WTC11 (cell line): ENCODE measurements at regions not wholly inside any gene's neighbourhood (a gene's known extent, or its start where the extent isn't known, plus 50 kb on each side); places are given as distances from the start of the nearest gene placed in this dataset.

Source experiments
- ATAC-seq: fragments of 200-7000 bp; cut with Tn5 transposase; 2 replicates; pipeline ENCODE4 v1.10.0; 2021; ENCODE audit warnings: mild to moderate bottlenecking, moderate library complexity
- CTCF ChIA-PET: fragments of 300-600 bp; sonication (Branson Sonifier 250); formaldehyde crosslinking; loops from one replicate; lab custom pipeline; 2021; ENCODE audit warnings: antibody characterized with exemption; lab: Charles Lee
- POLR2A ChIA-PET: fragments of 350-600 bp; sonication (Branson Sonifier 250); formaldehyde crosslinking; loops from one replicate; lab custom pipeline; 2021; ENCODE audit warnings: antibody characterized with exemption; lab: Charles Lee
- DNase-seq: peaks from one replicate; pipeline ENCODE4 v3.0.0; 2021; ENCODE audit warnings: low spot score
- H3K27ac Mint-ChIP-seq: 2 replicates; pipeline ENCODE4 v1.8.0; 2021; ENCODE audit warnings: mixed read lengths
- H3K27me3 Mint-ChIP-seq: 2 replicates; pipeline ENCODE4 v1.8.0; 2021; ENCODE audit warnings: low read depth, mild to moderate bottlenecking, moderate library complexity, mixed read lengths
- H3K36me3 Mint-ChIP-seq: 2 replicates; pipeline ENCODE4 v1.8.0; 2021; ENCODE audit warnings: mixed read lengths
- H3K4me1 Mint-ChIP-seq: 2 replicates; pipeline ENCODE4 v1.8.0; 2022; ENCODE audit warnings: mixed read lengths
- H3K4me3 Mint-ChIP-seq: 2 replicates; pipeline ENCODE4 v1.8.0; 2021; ENCODE audit warnings: mild to moderate bottlenecking, moderate library complexity, mixed read lengths
- H3K9me3 Mint-ChIP-seq: 2 replicates; pipeline ENCODE4 v1.8.0; 2021; ENCODE audit warnings: mixed read lengths
- CREM ChIP-seq: sonication (generic); formaldehyde crosslinking; IDR thresholded peaks from 2 replicates; pipeline ENCODE4 v1.8.1; 2022; ENCODE audit warnings: mild to moderate bottlenecking, missing genetic modification reagents, moderate library complexity
- GRHL2 ChIP-seq: fragments of 250-450 bp; sonication (Bioruptor Pico); IDR thresholded peaks from 2 replicates; pipeline ENCODE4 v1.8.0; 2022; ENCODE audit warnings: mild to moderate bottlenecking, moderate library complexity; ENCODE audit not compliant: insufficient replicate concordance, severe bottlenecking
- JAZF1 ChIP-seq: fragments of 250-450 bp; sonication (Bioruptor Pico); IDR thresholded peaks from 2 replicates; pipeline ENCODE4 v1.9.0; 2021; ENCODE audit warnings: moderate library complexity, mild to moderate bottlenecking, inconsistent platforms
- NR1H2 ChIP-seq: sonication (generic); formaldehyde crosslinking; IDR thresholded peaks from 2 replicates; pipeline ENCODE4 v1.9.0; 2021; ENCODE audit warnings: mild to moderate bottlenecking, moderate library complexity, missing genetic modification reagents
- TP53 ChIP-seq: sonication (generic); formaldehyde crosslinking; IDR thresholded peaks from 2 replicates; pipeline ENCODE4 v1.8.1; 2023; ENCODE audit warnings: mild to moderate bottlenecking, missing genetic modification reagents
- ZNF232 ChIP-seq: sonication (generic); formaldehyde crosslinking; IDR thresholded peaks from 2 replicates; pipeline ENCODE4 v1.8.0; 2022; ENCODE audit warnings: mild to moderate bottlenecking, missing genetic modification reagents
- ZNF263 ChIP-seq: sonication (generic); formaldehyde crosslinking; IDR thresholded peaks from 2 replicates; pipeline ENCODE4 v1.8.1; 2022; ENCODE audit warnings: low read depth, mild to moderate bottlenecking, moderate library complexity, missing genetic modification reagents
- ZNF396 ChIP-seq: fragments of 250-450 bp; sonication (Bioruptor Pico); IDR thresholded peaks from 2 replicates; pipeline ENCODE4 v1.8.0; 2021; ENCODE audit warnings: mild to moderate bottlenecking, moderate library complexity, borderline replicate concordance
- TF ChIP-seq, protein P1 (sequence below): fragments of 250-450 bp; sonication (Bioruptor Pico); IDR thresholded peaks from 2 replicates; pipeline ENCODE4 v1.9.0; 2021; ENCODE audit warnings: mild to moderate bottlenecking, borderline replicate concordance
- TF ChIP-seq, protein P2 (sequence below): sonication (generic); formaldehyde crosslinking; IDR thresholded peaks from 2 replicates; pipeline ENCODE4 v1.8.1; 2023; ENCODE audit warnings: mild to moderate bottlenecking, missing genetic modification reagents, moderate library complexity
- TF ChIP-seq, protein P3 (sequence below): sonication (generic); formaldehyde crosslinking; IDR thresholded peaks from 2 replicates; pipeline ENCODE4 v1.8.0; 2022; ENCODE audit warnings: missing genetic modification reagents
- TF ChIP-seq, protein P4 (sequence below): sonication (generic); formaldehyde crosslinking; IDR thresholded peaks from 2 replicates; pipeline ENCODE4 v1.8.0; 2023; ENCODE audit warnings: missing genetic modification reagents, mild to moderate bottlenecking, borderline replicate concordance
- TF ChIP-seq, protein P5 (sequence below): fragments of 250-450 bp; sonication (Bioruptor Pico); conservative IDR thresholded peaks from 2 replicates; pipeline ENCODE4 v1.9.0; 2021; ENCODE audit warnings: mild to moderate bottlenecking
- TF ChIP-seq, protein P6 (sequence below): sonication (generic); formaldehyde crosslinking; IDR thresholded peaks from 2 replicates; pipeline ENCODE4 v1.8.0; 2022; ENCODE audit warnings: mild to moderate bottlenecking, missing genetic modification reagents
- TF ChIP-seq, protein P7 (sequence below): sonication (generic); formaldehyde crosslinking; IDR thresholded peaks from 2 replicates; pipeline ENCODE4 v1.8.1; 2023; ENCODE audit warnings: mild to moderate bottlenecking, missing genetic modification reagents

DNA sequence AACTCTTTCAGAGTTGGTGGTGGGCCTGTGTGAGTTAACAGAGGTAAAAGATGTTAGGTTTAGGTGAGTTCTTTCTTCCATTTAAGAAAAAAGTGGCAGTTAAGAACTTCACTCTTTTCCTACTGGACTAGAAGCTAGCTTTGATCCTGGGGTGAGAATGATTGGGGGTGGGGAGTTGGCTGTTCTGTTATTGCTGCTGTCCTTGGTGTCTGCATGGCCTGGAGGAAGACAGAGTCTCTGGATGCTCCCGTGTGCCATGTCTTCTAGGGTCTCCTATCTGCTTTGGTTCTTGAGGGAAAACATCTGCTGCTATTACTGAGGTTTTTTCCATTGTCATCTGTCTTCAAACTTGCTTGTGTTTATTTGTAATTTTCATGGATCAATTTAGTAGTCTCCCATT lies 275.7 kb downstream of the HLX start (continued):
- TF ChIP-seq, protein P1, sequence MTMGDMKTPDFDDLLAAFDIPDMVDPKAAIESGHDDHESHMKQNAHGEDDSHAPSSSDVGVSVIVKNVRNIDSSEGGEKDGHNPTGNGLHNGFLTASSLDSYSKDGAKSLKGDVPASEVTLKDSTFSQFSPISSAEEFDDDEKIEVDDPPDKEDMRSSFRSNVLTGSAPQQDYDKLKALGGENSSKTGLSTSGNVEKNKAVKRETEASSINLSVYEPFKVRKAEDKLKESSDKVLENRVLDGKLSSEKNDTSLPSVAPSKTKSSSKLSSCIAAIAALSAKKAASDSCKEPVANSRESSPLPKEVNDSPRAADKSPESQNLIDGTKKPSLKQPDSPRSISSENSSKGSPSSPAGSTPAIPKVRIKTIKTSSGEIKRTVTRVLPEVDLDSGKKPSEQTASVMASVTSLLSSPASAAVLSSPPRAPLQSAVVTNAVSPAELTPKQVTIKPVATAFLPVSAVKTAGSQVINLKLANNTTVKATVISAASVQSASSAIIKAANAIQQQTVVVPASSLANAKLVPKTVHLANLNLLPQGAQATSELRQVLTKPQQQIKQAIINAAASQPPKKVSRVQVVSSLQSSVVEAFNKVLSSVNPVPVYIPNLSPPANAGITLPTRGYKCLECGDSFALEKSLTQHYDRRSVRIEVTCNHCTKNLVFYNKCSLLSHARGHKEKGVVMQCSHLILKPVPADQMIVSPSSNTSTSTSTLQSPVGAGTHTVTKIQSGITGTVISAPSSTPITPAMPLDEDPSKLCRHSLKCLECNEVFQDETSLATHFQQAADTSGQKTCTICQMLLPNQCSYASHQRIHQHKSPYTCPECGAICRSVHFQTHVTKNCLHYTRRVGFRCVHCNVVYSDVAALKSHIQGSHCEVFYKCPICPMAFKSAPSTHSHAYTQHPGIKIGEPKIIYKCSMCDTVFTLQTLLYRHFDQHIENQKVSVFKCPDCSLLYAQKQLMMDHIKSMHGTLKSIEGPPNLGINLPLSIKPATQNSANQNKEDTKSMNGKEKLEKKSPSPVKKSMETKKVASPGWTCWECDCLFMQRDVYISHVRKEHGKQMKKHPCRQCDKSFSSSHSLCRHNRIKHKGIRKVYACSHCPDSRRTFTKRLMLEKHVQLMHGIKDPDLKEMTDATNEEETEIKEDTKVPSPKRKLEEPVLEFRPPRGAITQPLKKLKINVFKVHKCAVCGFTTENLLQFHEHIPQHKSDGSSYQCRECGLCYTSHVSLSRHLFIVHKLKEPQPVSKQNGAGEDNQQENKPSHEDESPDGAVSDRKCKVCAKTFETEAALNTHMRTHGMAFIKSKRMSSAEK (CRISPR knock-in tag) = no peak
- TF ChIP-seq TP53 (CRISPR knock-in tag) (no peak), CREM (CRISPR knock-in tag) (no peak), NR1H2 (CRISPR knock-in tag) (no peak)
- TF ChIP-seq, protein P2, sequence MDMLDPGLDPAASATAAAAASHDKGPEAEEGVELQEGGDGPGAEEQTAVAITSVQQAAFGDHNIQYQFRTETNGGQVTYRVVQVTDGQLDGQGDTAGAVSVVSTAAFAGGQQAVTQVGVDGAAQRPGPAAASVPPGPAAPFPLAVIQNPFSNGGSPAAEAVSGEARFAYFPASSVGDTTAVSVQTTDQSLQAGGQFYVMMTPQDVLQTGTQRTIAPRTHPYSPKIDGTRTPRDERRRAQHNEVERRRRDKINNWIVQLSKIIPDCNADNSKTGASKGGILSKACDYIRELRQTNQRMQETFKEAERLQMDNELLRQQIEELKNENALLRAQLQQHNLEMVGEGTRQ = no peak
- TF ChIP-seq, protein P3, sequence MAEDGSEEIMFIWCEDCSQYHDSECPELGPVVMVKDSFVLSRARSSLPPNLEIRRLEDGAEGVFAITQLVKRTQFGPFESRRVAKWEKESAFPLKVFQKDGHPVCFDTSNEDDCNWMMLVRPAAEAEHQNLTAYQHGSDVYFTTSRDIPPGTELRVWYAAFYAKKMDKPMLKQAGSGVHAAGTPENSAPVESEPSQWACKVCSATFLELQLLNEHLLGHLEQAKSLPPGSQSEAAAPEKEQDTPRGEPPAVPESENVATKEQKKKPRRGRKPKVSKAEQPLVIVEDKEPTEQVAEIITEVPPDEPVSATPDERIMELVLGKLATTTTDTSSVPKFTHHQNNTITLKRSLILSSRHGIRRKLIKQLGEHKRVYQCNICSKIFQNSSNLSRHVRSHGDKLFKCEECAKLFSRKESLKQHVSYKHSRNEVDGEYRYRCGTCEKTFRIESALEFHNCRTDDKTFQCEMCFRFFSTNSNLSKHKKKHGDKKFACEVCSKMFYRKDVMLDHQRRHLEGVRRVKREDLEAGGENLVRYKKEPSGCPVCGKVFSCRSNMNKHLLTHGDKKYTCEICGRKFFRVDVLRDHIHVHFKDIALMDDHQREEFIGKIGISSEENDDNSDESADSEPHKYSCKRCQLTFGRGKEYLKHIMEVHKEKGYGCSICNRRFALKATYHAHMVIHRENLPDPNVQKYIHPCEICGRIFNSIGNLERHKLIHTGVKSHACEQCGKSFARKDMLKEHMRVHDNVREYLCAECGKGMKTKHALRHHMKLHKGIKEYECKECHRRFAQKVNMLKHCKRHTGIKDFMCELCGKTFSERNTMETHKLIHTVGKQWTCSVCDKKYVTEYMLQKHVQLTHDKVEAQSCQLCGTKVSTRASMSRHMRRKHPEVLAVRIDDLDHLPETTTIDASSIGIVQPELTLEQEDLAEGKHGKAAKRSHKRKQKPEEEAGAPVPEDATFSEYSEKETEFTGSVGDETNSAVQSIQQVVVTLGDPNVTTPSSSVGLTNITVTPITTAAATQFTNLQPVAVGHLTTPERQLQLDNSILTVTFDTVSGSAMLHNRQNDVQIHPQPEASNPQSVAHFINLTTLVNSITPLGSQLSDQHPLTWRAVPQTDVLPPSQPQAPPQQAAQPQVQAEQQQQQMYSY (CRISPR knock-in tag) = no peak
- TF ChIP-seq, protein P4, sequence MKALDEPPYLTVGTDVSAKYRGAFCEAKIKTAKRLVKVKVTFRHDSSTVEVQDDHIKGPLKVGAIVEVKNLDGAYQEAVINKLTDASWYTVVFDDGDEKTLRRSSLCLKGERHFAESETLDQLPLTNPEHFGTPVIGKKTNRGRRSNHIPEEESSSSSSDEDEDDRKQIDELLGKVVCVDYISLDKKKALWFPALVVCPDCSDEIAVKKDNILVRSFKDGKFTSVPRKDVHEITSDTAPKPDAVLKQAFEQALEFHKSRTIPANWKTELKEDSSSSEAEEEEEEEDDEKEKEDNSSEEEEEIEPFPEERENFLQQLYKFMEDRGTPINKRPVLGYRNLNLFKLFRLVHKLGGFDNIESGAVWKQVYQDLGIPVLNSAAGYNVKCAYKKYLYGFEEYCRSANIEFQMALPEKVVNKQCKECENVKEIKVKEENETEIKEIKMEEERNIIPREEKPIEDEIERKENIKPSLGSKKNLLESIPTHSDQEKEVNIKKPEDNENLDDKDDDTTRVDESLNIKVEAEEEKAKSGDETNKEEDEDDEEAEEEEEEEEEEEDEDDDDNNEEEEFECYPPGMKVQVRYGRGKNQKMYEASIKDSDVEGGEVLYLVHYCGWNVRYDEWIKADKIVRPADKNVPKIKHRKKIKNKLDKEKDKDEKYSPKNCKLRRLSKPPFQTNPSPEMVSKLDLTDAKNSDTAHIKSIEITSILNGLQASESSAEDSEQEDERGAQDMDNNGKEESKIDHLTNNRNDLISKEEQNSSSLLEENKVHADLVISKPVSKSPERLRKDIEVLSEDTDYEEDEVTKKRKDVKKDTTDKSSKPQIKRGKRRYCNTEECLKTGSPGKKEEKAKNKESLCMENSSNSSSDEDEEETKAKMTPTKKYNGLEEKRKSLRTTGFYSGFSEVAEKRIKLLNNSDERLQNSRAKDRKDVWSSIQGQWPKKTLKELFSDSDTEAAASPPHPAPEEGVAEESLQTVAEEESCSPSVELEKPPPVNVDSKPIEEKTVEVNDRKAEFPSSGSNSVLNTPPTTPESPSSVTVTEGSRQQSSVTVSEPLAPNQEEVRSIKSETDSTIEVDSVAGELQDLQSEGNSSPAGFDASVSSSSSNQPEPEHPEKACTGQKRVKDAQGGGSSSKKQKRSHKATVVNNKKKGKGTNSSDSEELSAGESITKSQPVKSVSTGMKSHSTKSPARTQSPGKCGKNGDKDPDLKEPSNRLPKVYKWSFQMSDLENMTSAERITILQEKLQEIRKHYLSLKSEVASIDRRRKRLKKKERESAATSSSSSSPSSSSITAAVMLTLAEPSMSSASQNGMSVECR = no peak
- TF ChIP-seq, protein P5, sequence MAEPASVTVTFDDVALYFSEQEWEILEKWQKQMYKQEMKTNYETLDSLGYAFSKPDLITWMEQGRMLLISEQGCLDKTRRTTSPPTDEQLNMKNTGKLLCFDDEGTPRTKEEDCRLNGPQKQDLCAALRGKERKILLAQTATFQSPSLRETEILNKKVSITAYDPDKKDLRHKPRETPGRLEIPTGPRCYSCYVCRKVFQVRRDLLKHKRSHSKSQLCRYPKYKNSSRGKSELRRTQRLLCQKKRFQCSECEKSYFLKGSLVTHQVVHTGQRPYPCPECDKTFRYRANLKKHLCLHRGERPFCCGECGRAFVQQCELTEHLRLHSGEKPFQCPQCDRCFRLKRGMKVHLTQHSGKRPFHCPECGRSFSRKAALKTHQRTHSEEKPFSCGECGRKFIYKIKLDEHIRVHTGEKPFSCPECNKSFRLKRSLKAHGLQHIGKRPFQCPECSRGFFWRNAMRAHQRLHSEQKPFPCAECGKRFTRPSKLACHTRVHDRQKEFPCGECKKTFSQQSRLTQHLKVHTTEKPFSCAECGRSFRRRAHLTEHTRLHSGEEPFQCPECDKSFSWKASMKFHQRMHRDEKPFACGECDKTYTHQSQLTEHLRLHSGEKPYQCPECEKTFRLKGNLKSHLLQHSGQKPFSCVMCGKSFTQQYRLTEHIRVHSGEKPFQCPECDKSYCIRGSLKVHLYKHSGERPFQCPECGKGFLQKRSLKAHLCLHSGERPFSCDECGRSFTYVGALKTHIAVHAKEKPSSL = no peak

DNA sequence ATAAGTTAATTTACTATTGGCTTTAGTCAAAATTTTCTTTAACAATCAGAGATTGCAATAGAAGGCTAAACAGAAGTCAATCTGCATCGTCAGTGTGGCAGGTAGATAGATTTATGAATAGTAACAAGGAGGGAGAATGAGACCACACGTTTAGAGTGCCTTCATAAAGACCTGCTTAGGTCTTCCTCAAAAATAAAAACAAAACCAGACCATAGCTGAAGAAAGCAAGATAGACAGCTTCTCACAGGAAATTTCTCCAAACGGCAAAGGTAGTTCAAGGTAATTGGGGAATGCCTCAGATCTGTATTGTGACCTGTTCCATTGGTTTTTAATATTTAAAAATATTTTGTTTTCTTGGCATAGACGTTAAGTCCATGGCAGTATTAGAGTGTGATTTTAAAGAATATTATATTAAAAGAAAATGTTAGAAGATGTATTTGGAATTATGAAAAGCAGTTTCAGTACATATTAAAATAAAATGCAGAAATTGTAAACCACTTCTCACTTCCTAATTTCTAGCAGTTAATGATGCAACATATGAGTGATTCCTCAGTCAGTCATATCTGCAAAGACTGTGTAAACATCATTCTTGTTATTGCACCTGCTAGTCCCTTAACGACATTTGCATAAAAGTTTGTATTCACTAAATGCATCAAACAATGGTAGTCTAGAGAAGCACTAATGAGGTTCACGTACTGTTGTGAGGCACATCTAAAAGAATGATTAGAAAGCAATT lies 278.0 kb downstream of the HLX start:
- Mint-ChIP-seq H3K4me3 (no peak overlapping the region), H3K4me1 (peaks cover 14% of the 10 kb centered on the region), H3K27me3 (no peaks in the 10 kb centered on the region), H3K36me3 (no peaks in the 10 kb centered on the region), H3K27ac (no peak overlapping the region), H3K9me3 (no peaks in the 10 kb centered on the region)
- CTCF ChIA-PET = no interaction called here
- DNase-seq = no peak
- no peak for ATAC-seq
- POLR2A ChIA-PET = no interaction called here
- no peak for TF ChIP-seq GRHL2 (CRISPR knock-in tag)
- TF ChIP-seq ZNF232 (CRISPR knock-in tag) = no peak
- no peak for TF ChIP-seq ZNF396 (CRISPR knock-in tag)
- TF ChIP-seq, protein P6, sequence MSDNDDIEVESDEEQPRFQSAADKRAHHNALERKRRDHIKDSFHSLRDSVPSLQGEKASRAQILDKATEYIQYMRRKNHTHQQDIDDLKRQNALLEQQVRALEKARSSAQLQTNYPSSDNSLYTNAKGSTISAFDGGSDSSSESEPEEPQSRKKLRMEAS (CRISPR knock-in tag) = no peak
- TF ChIP-seq, protein P7, sequence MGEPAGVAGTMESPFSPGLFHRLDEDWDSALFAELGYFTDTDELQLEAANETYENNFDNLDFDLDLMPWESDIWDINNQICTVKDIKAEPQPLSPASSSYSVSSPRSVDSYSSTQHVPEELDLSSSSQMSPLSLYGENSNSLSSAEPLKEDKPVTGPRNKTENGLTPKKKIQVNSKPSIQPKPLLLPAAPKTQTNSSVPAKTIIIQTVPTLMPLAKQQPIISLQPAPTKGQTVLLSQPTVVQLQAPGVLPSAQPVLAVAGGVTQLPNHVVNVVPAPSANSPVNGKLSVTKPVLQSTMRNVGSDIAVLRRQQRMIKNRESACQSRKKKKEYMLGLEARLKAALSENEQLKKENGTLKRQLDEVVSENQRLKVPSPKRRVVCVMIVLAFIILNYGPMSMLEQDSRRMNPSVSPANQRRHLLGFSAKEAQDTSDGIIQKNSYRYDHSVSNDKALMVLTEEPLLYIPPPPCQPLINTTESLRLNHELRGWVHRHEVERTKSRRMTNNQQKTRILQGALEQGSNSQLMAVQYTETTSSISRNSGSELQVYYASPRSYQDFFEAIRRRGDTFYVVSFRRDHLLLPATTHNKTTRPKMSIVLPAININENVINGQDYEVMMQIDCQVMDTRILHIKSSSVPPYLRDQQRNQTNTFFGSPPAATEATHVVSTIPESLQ = no peak
- TF ChIP-seq ZNF263 (CRISPR knock-in tag) = no peak
- TF ChIP-seq JAZF1 (CRISPR knock-in tag) = no peak
